ENCODE measurements at regions not wholly inside any gene's neighbourhood (a gene's known extent, or its start where the extent isn't known, plus 50 kb on each side); places are given as distances from the start of the nearest gene placed in this dataset.
"Not testable (repeated sequence)": the region's sequence is repeated elsewhere in the genome, so short reads cannot be mapped to it uniquely, and the experiment has no call there.

DNA sequence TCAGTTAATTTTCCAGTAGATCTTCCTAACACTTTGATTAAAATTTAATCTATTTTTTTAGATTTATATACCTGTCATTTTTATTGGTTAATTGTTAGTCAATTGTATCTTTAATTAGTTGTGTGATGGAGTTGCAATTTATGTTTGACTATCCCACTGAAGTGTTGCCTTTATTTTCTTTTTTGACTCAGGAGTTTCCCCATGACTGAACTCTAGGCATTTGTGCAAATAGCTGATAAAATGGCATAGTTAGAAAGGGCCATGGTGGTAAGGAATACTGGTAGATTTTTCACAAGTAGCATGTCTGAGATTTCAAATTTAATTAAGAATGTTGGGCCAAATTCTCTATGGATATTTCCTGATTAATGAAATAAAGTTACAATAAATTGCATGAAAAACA is 273.1 kb upstream of the DAB2 start:
- Histone ChIP-seq H3K4me1 (ENCODE audit: control insufficient read depth in 1 of 2, extremely low read depth in 1 of 2, insufficient read depth in 2 of 2, low read length in 2 of 2) (no peaks in the 10 kb centered on the region), H3K9me3 (no peaks in the 10 kb centered on the region), H3K36me3 (ENCODE audit: control insufficient read depth in 2 of 2, extremely low read depth in 1 of 2, insufficient read depth in 1 of 2, low read length in 1 of 2) (no peaks in the 10 kb centered on the region), H3K27ac (ENCODE audit: low read length) (no peak overlapping the region), H3K4me3 (ENCODE audit: control insufficient read depth in 1 of 2, extremely low read depth in 1 of 2, low read length in 1 of 2) (no peak overlapping the region), H3K27me3 (replicated peaks in 1 of 2; ENCODE audit: control insufficient read depth in 2 of 2, extremely low read depth in 1 of 2, insufficient read depth in 2 of 2, low read length in 1 of 2) (peaks cover 0 to 3% of the 10 kb centered on the region in 2 experiments)
- peaks cover 0 to 11% of the 10 kb centered on the region in 2 donors for H3K27me3 Mint-ChIP-seq
- no peak for ATAC-seq (replicated peaks in 1 of 4)
- no peak for DNase-seq
- CTCF ChIA-PET, result no interaction called here
- POLR2A ChIA-PET, result interaction anchor here in 1 of 2 donors (0.6 kb wide), 1 partner anchor 59 kb away, joined by 3 read pairs; no protein-coding TSS in a partner anchor
- no peak overlapping the region for H3K27ac Mint-ChIP-seq
- no peak overlapping the region for H3K4me3 Mint-ChIP-seq
- no peaks in the 10 kb centered on the region for H3K4me1 Mint-ChIP-seq
- no peaks in the 10 kb centered on the region for H3K36me3 Mint-ChIP-seq
- H3K9me3 Mint-ChIP-seq, result no peaks in the 10 kb centered on the region

DNA sequence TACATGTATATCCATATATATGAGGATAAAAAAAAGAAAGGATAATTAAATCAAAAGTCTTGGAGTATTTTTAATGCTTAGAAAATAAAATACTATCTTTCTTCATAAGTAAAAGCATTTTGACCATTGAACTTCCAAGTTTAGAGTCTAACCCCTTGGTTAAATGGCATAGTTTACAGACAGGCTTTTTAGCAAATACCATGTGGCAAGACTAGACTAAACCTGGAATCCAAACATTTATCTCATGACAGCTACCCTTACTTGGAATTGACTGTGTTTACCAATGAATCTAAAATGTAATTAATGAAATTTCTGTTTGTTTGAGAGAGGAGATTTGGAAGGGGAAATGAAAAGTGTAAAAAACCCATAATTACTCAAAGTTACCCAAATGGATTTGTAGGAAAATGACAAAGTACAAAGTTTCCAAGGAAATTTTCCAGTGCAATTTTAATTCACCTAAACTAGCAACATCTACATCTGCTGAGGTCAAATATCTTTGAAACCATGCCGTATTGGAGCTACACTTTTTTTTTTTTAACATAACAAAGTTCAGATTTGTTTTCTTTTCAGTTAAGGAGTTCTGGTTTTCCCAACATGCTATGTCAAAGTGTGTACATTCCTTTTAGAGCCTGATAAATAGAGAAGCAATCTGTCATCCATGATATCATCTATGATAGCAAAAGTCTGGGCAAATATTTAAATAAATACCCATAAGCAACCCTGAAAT is 272.1 kb upstream of the DAB2 start:
- Mint-ChIP-seq H3K4me3 (no peak overlapping the region), H3K9me3 (no peaks in the 10 kb centered on the region), H3K36me3 (no peaks in the 10 kb centered on the region), H3K4me1 (no peaks in the 10 kb centered on the region), H3K27ac (no peak overlapping the region), H3K27me3 (peaks cover 4 to 16% of the 10 kb centered on the region in 2 donors)
- Histone ChIP-seq H3K27me3 (replicated peaks in 1 of 2; ENCODE audit: control insufficient read depth in 2 of 2, extremely low read depth in 1 of 2, insufficient read depth in 2 of 2, low read length in 1 of 2) (peaks cover 0 to 3% of the 10 kb centered on the region in 2 experiments), H3K27ac (ENCODE audit: low read length) (no peak overlapping the region), H3K36me3 (ENCODE audit: control insufficient read depth in 2 of 2, extremely low read depth in 1 of 2, insufficient read depth in 1 of 2, low read length in 1 of 2) (no peaks in the 10 kb centered on the region), H3K9me3 (no peaks in the 10 kb centered on the region), H3K4me1 (ENCODE audit: control insufficient read depth in 1 of 2, extremely low read depth in 1 of 2, insufficient read depth in 2 of 2, low read length in 2 of 2) (no peaks in the 10 kb centered on the region), H3K4me3 (ENCODE audit: control insufficient read depth in 1 of 2, extremely low read depth in 1 of 2, low read length in 1 of 2) (no peak overlapping the region)
- ChIA-PET POLR2A (interaction anchor here in 1 of 2 donors (0.6 kb wide), 1 partner anchor 66 kb away, joined by 3 read pairs; no protein-coding TSS in a partner anchor), CTCF (no interaction called here)
- ATAC-seq (replicated peaks in 1 of 4), result no peak
- WGBS (ENCODE audit: insufficient coverage), result no CpG with 5 or more reads among the region's 1 CpG
- DNase-seq, result no peak

DNA sequence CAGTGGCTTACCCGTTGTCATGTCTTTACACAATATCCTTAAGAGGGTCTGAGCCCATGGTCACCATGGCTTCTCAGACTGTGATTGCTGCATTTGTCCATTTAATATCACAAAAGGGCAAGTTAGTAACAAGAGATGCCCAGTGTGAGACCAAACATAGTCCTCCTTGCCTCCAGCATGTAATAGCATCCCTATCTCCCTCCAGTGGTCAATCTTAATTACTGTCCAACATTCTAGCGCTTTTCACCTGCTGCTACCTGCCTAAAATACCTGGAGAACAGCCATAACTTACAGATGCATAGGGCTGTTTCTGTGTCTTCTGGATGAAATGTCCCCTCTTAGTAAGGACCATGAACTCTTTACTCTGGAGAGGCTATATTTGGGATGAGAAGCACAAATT is 267.2 kb upstream of the DAB2 start:
- Mint-ChIP-seq H3K36me3 (no peaks in the 10 kb centered on the region), H3K27me3 (peaks cover 21 to 24% of the 10 kb centered on the region in 2 donors), H3K27ac (no peak overlapping the region), H3K9me3 (peaks cover 0 to 4% (median 4%) of the 10 kb centered on the region in 3 donors), H3K4me3 (no peak overlapping the region), H3K4me1 (no peaks in the 10 kb centered on the region)
- peaks cover 0 to 6% of the 10 kb centered on the region in 2 experiments for H3K27me3 ChIP-seq (replicated peaks in 1 of 2; ENCODE audit: control insufficient read depth in 2 of 2, extremely low read depth in 1 of 2, insufficient read depth in 2 of 2, low read length in 1 of 2)
- DNase-seq (no peak), ATAC-seq (replicated peaks in 1 of 4) (no peak)
- H3K27ac ChIP-seq (ENCODE audit: low read length), result no peak overlapping the region
- H3K4me1 ChIP-seq (ENCODE audit: control insufficient read depth in 1 of 2, extremely low read depth in 1 of 2, insufficient read depth in 2 of 2, low read length in 2 of 2), result no peaks in the 10 kb centered on the region
- no peaks in the 10 kb centered on the region for H3K9me3 ChIP-seq
- ChIA-PET CTCF (no interaction called here), POLR2A (no interaction called here)
- 55% methylated on average over 2 of the region's 2 CpGs for WGBS (ENCODE audit: insufficient coverage)
- no peaks in the 10 kb centered on the region for H3K36me3 ChIP-seq (ENCODE audit: control insufficient read depth in 2 of 2, extremely low read depth in 1 of 2, insufficient read depth in 1 of 2, low read length in 1 of 2)
- H3K4me3 ChIP-seq (ENCODE audit: control insufficient read depth in 1 of 2, extremely low read depth in 1 of 2, low read length in 1 of 2), result no peak overlapping the region

DNA sequence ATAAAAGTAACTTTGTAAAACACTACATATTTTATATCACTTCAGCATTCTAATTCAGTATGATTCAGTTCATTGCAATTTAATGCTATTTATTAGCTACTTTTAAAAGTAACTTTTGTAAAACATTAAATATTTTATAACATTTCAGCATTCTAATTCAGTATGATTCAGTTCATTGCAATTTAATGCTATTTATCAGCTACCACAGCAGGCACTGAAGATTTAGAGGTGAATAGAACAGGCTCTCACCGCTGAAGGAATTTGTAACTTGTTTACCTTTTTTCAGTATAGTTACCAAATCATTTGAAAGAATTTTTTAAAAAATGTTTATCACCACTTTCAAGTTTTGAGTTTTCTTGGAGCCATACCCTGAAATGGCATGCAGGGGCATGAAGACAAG is 266.4 kb upstream of the DAB2 start:
- Mint-ChIP-seq H3K36me3 (no peaks in the 10 kb centered on the region), H3K27ac (no peak overlapping the region), H3K4me1 (no peaks in the 10 kb centered on the region), H3K9me3 (peaks cover 0 to 4% (median 4%) of the 10 kb centered on the region in 3 donors), H3K4me3 (no peak overlapping the region), H3K27me3 (peaks cover 24 to 26% of the 10 kb centered on the region in 2 donors)
- no peak for DNase-seq
- Histone ChIP-seq H3K9me3 (no peaks in the 10 kb centered on the region), H3K36me3 (ENCODE audit: control insufficient read depth in 2 of 2, extremely low read depth in 1 of 2, insufficient read depth in 1 of 2, low read length in 1 of 2) (no peaks in the 10 kb centered on the region), H3K4me1 (ENCODE audit: control insufficient read depth in 1 of 2, extremely low read depth in 1 of 2, insufficient read depth in 2 of 2, low read length in 2 of 2) (no peaks in the 10 kb centered on the region), H3K27ac (ENCODE audit: low read length) (no peak overlapping the region), H3K4me3 (ENCODE audit: control insufficient read depth in 1 of 2, extremely low read depth in 1 of 2, low read length in 1 of 2) (no peak overlapping the region), H3K27me3 (replicated peaks in 1 of 2; ENCODE audit: control insufficient read depth in 2 of 2, extremely low read depth in 1 of 2, insufficient read depth in 2 of 2, low read length in 1 of 2) (peaks cover 0 to 6% of the 10 kb centered on the region in 2 experiments)
- ChIA-PET CTCF (no interaction called here), POLR2A (no interaction called here)
- WGBS (ENCODE audit: insufficient coverage), result no CpG with 5 or more reads among the region's 1 CpG
- no peak for ATAC-seq (replicated peaks in 1 of 4)

DNA sequence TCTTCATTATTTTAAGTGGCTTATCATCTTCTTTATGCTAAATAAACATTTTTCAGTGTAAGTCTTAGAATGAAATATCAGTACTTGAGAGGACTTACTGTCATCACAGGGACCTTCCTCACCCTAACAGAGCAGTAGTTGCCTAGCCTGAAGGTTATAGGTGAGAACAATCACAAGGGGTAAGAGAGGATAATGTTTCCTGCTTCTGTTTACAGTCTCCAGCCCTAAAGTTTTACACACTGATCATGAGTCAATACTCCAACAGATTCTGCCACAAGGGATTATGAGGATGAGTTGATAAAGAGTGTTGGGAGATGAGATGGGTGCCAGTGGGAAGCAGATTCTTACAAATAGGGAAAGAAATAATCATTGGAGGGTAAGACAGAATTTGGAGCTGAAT is 265.1 kb upstream of the DAB2 start:
- DNase-seq (no peak), ATAC-seq (replicated peaks in 1 of 4) (no peak)
- no peak overlapping the region for H3K27ac ChIP-seq (ENCODE audit: low read length)
- H3K4me1 ChIP-seq (ENCODE audit: control insufficient read depth in 1 of 2, extremely low read depth in 1 of 2, insufficient read depth in 2 of 2, low read length in 2 of 2), result no peaks in the 10 kb centered on the region
- peaks cover 30% of the 10 kb centered on the region in 2 donors for H3K27me3 Mint-ChIP-seq
- no peaks in the 10 kb centered on the region for H3K4me1 Mint-ChIP-seq
- no peaks in the 10 kb centered on the region for H3K36me3 ChIP-seq (ENCODE audit: control insufficient read depth in 2 of 2, extremely low read depth in 1 of 2, insufficient read depth in 1 of 2, low read length in 1 of 2)
- no peak overlapping the region for H3K27ac Mint-ChIP-seq
- no peak overlapping the region for H3K4me3 Mint-ChIP-seq
- peaks cover 0 to 6% of the 10 kb centered on the region in 2 experiments for H3K27me3 ChIP-seq (replicated peaks in 1 of 2; ENCODE audit: control insufficient read depth in 2 of 2, extremely low read depth in 1 of 2, insufficient read depth in 2 of 2, low read length in 1 of 2)
- no peak overlapping the region for H3K4me3 ChIP-seq (ENCODE audit: control insufficient read depth in 1 of 2, extremely low read depth in 1 of 2, low read length in 1 of 2)
- H3K9me3 Mint-ChIP-seq, result peaks cover 0 to 4% (median 4%) of the 10 kb centered on the region in 3 donors
- ChIA-PET POLR2A (interaction anchor here in 1 of 2 donors (0.9 kb wide), 1 partner anchor 34 kb away, joined by 3 read pairs; no protein-coding TSS in a partner anchor), CTCF (no interaction called here)
- no peaks in the 10 kb centered on the region for H3K9me3 ChIP-seq
- no peaks in the 10 kb centered on the region for H3K36me3 Mint-ChIP-seq

DNA sequence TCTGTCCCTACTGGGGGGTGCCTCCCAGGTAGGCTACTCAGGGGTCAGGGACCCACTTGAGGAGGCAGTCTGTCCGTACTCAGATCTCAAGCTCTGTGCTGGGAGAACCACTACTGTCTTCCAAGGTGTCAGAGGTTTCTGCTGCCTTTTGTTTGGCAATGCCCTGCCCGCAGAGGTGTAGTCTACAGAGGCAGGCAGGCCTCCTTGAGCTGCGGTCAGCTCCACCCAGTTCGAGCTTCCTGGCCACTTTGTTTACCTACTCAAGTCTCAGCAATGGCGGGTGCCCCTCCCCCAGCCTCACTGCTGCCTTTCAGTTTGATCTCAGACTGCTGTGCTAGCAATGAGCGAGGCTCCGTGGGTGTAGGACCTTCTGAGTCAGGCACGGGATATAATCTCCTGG is 263.1 kb upstream of the DAB2 start:
- ATAC-seq (replicated peaks in 1 of 4); POLR2A ChIA-PET; H3K27me3 ChIP-seq (replicated peaks in 1 of 2; ENCODE audit: control insufficient read depth in 2 of 2, extremely low read depth in 1 of 2, insufficient read depth in 2 of 2, low read length in 1 of 2); CTCF ChIA-PET; H3K27ac ChIP-seq (ENCODE audit: low read length); H3K36me3 Mint-ChIP-seq; H3K36me3 ChIP-seq (ENCODE audit: control insufficient read depth in 2 of 2, extremely low read depth in 1 of 2, insufficient read depth in 1 of 2, low read length in 1 of 2); H3K4me3 ChIP-seq (ENCODE audit: control insufficient read depth in 1 of 2, extremely low read depth in 1 of 2, low read length in 1 of 2); H3K4me3 Mint-ChIP-seq; H3K4me1 Mint-ChIP-seq; H3K27ac Mint-ChIP-seq; DNase-seq; H3K9me3 ChIP-seq; H3K4me1 ChIP-seq (ENCODE audit: control insufficient read depth in 1 of 2, extremely low read depth in 1 of 2, insufficient read depth in 2 of 2, low read length in 2 of 2); H3K9me3 Mint-ChIP-seq: not testable (repeated sequence)
- peaks cover 23 to 30% of the 10 kb centered on the region in 2 donors for H3K27me3 Mint-ChIP-seq
- whole genome bisulfite sequencing (ENCODE audit: insufficient coverage), result 85% methylated on average over 5 of the region's 8 CpGs

DNA sequence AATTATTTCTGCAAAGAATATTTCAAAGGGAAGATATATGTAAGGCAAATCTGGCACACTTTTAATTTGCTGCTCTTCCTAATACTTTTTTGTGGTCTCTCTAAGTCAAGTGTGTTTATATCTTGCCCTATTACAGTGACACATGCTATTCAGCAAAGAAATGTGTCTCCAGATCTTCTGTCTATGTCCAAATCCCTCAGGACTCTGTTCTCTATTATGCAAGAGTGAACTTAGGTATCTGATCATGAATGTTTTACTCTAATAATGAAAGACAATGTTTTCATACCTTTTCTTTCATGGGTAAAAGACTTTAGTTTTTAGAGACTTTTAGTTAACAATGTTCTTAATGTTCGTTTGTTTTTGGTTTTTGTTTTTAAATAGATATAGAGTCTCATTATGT is 255.4 kb upstream of the DAB2 start:
- H3K36me3 ChIP-seq (ENCODE audit: control insufficient read depth in 2 of 2, extremely low read depth in 1 of 2, insufficient read depth in 1 of 2, low read length in 1 of 2), result no peaks in the 10 kb centered on the region
- H3K4me1 Mint-ChIP-seq, result no peaks in the 10 kb centered on the region
- H3K27ac ChIP-seq (ENCODE audit: low read length), result no peak overlapping the region
- peaks cover 0 to 3% of the 10 kb centered on the region in 2 experiments for H3K27me3 ChIP-seq (replicated peaks in 1 of 2; ENCODE audit: control insufficient read depth in 2 of 2, extremely low read depth in 1 of 2, insufficient read depth in 2 of 2, low read length in 1 of 2)
- ChIA-PET CTCF (no interaction called here), POLR2A (no interaction called here)
- no peak overlapping the region for H3K4me3 Mint-ChIP-seq
- peaks cover 3 to 16% of the 10 kb centered on the region in 2 donors for H3K27me3 Mint-ChIP-seq
- H3K4me3 ChIP-seq (ENCODE audit: control insufficient read depth in 1 of 2, extremely low read depth in 1 of 2, low read length in 1 of 2), result no peak overlapping the region
- DNase-seq (no peak), ATAC-seq (replicated peaks in 1 of 4) (no peak)
- H3K36me3 Mint-ChIP-seq, result no peaks in the 10 kb centered on the region
- WGBS (ENCODE audit: insufficient coverage), result no CpG with 5 or more reads among the region's 1 CpG
- no peaks in the 10 kb centered on the region for H3K4me1 ChIP-seq (ENCODE audit: control insufficient read depth in 1 of 2, extremely low read depth in 1 of 2, insufficient read depth in 2 of 2, low read length in 2 of 2)
- no peaks in the 10 kb centered on the region for H3K9me3 ChIP-seq
- no peak overlapping the region for H3K27ac Mint-ChIP-seq
- H3K9me3 Mint-ChIP-seq, result no peaks in the 10 kb centered on the region

All from T-cell (primary cell).